ENCODE measurements at regions not wholly inside any gene's neighbourhood (a gene's known extent, or its start where the extent isn't known, plus 50 kb on each side); places are given as distances from the start of the nearest gene placed in this dataset.

DNA sequence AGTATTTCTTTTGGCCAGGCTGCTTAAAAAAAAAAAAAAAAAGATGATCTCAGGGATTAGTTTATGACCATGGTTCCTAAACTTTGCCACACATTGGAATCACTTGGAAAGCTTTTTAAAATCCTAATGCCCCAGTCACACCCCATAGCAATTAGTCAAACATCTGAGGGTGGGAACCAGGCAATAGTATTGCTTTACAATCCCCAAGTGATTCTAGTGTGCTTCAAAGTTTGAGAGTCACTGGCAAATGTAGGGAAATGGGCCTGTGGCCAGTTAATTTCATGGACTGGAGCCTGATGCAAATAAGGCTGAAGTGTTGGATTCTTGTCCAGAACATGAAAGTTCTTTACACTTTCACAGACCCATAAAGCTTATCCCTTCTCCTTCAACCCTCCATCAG, 374.6 kb upstream of the ESRRG start:
- no peaks in the 10 kb centered on the region for H3K27me3 ChIP-seq
- H3K36me3 ChIP-seq, result no peaks in the 10 kb centered on the region
- H3K4me3 ChIP-seq (ENCODE audit: low read depth in 1 of 2, low read length in 1 of 2), result no peak overlapping the region
- TF ChIP-seq, protein P1, sequence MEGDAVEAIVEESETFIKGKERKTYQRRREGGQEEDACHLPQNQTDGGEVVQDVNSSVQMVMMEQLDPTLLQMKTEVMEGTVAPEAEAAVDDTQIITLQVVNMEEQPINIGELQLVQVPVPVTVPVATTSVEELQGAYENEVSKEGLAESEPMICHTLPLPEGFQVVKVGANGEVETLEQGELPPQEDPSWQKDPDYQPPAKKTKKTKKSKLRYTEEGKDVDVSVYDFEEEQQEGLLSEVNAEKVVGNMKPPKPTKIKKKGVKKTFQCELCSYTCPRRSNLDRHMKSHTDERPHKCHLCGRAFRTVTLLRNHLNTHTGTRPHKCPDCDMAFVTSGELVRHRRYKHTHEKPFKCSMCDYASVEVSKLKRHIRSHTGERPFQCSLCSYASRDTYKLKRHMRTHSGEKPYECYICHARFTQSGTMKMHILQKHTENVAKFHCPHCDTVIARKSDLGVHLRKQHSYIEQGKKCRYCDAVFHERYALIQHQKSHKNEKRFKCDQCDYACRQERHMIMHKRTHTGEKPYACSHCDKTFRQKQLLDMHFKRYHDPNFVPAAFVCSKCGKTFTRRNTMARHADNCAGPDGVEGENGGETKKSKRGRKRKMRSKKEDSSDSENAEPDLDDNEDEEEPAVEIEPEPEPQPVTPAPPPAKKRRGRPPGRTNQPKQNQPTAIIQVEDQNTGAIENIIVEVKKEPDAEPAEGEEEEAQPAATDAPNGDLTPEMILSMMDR (IDR thresholded peaks at IDR 0.05), result no peak
- H3K4me1 ChIP-seq (ENCODE audit: control insufficient read depth in 1 of 2, insufficient read depth in 1 of 2, low read depth in 1 of 2, low read length in 1 of 2), result no peaks in the 10 kb centered on the region
- no peaks in the 10 kb centered on the region for H3K9me3 ChIP-seq
- no peak overlapping the region for H3K27ac ChIP-seq

DNA sequence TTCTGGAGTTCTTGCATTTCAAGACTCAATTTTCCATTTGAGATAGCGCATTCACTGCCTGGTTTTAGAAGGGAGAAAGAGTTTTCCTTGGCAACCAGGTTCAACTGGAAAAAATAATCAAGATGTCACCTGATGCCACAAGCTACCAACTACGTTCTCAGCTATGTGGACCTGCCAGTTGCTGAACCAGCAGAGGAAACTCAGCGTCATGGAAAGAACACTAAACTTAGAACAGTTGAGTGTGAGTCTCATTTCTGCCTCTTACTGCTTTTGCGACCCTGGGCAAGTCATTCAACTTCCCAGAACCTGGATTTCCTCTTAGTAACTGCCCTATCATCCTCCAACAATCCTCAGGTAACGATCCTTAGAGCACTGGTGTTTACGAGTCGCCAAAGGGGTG, 373.0 kb upstream of the ESRRG start:
- no peak overlapping the region for H3K27ac ChIP-seq
- TF ChIP-seq, protein P1 (IDR thresholded peaks at IDR 0.05), result no peak
- no peaks in the 10 kb centered on the region for H3K9me3 ChIP-seq
- no peak overlapping the region for H3K4me3 ChIP-seq (ENCODE audit: low read depth in 1 of 2, low read length in 1 of 2)
- no peaks in the 10 kb centered on the region for H3K4me1 ChIP-seq (ENCODE audit: control insufficient read depth in 1 of 2, insufficient read depth in 1 of 2, low read depth in 1 of 2, low read length in 1 of 2)
- H3K27me3 ChIP-seq, result peaks cover 10% of the 10 kb centered on the region
- no peaks in the 10 kb centered on the region for H3K36me3 ChIP-seq

DNA sequence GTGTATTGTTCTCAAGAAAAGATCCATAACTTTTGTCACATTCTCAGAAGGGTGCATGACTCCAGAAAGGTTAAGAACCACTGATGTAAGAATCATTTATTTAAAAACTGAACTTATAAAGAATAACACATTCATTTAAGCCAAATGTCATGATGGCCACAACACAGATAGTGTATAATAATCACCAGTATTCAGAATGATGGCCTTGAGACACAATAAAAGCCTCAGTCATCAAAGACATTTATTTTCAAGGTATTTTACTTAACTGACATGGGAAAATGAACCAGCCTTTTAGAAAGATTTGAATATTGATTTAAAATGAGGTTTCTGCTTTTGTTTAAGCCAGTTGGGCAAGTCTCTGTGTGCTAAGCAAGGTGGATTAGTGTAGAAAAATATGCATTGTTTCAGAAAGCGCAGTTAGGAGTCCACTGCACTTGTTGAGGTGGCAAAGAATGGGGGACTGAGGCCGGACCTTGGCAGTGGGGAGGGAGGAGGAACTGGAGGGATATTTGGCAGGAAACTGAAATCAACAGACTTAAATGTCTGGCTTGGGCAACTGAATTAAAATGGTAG, 371.9 kb upstream of the ESRRG start:
- TF ChIP-seq, protein P1 (IDR thresholded peaks at IDR 0.05), result no peak
- Histone ChIP-seq H3K4me1 (ENCODE audit: control insufficient read depth in 1 of 2, insufficient read depth in 1 of 2, low read depth in 1 of 2, low read length in 1 of 2) (no peaks in the 10 kb centered on the region), H3K27ac (no peak overlapping the region), H3K27me3 (peaks cover 20% of the 10 kb centered on the region), H3K36me3 (no peaks in the 10 kb centered on the region), H3K9me3 (no peaks in the 10 kb centered on the region), H3K4me3 (ENCODE audit: low read depth in 1 of 2, low read length in 1 of 2) (no peak overlapping the region)

DNA sequence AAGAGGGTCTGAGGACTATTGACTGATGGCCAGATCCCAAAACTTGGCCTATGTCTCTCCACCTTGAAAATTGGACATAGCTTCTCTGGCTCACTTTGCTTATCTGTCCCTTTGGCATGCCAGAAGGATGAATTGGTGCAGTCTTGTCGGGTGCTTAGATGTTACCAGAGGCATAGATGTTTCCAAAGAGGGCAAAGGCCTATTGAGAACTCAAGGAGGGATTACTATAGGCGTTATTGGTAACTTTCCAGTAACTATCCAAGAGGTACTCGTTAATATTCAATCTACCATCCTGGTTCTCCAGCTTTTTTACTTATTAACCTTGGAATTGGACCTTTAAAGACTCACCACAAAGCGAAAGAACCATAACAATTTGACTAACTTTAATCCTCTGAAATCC, 368.3 kb upstream of the ESRRG start:
- no peak overlapping the region for H3K4me3 ChIP-seq (ENCODE audit: low read depth in 1 of 2, low read length in 1 of 2)

DNA sequence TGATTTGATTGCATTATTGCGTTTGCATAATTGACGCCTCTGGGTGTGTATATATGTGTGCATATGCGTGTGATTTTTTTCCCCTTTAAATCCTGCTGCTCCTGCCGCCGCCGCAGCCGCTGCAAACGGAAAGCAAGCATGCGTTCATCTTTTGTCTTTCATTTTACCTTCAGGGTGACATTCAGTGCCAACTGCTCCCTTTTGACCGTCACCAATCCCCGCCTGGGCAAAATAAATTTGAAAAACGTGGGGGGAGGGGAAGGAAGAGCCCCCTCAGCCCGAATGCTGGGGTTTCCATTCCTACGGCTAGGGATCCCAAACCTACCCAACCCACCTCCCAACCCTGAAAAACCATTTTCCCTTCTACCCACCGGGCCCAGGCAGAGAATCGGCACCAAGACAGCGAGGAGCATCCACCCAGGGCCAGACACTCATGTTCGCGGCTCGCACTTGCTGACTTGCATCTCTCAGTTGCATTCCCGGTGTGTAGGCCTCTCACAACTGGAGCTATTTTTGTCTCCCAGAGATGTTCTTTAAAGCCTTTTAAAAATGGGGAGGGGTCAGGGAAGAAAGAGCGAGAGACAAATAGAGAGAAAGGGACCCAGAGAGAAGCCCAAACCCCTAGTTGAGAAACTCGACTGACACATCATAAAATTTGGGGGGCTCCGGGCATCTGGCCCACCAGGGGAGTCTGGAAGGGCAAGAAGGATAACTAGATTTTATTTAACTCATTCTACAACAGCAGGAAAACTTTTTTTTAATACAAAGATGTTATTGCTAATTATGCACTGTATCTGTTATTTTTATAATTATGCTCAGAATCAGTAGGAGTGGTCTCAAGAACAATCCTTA, 367.1 kb upstream of the ESRRG start:
- Histone ChIP-seq H3K4me3 (ENCODE audit: low read depth in 1 of 2, low read length in 1 of 2) (no peak overlapping the region), H3K9me3 (no peaks in the 10 kb centered on the region), H3K36me3 (no peaks in the 10 kb centered on the region), H3K27ac (no peak overlapping the region), H3K27me3 (peaks cover 39% of the 10 kb centered on the region), H3K4me1 (ENCODE audit: control insufficient read depth in 1 of 2, insufficient read depth in 1 of 2, low read depth in 1 of 2, low read length in 1 of 2) (no peaks in the 10 kb centered on the region)
- TF ChIP-seq, protein P1 (IDR thresholded peaks at IDR 0.05), result no peak

More for the DNA sequence above, 368.3 kb upstream of the ESRRG start:
- Histone ChIP-seq H3K4me1 (ENCODE audit: control insufficient read depth in 1 of 2, insufficient read depth in 1 of 2, low read depth in 1 of 2, low read length in 1 of 2) (no peaks in the 10 kb centered on the region), H3K27me3 (peaks cover 39% of the 10 kb centered on the region), H3K36me3 (no peaks in the 10 kb centered on the region), H3K27ac (no peak overlapping the region), H3K9me3 (no peaks in the 10 kb centered on the region)
- TF ChIP-seq, protein P1 (IDR thresholded peaks at IDR 0.05), result no peak
